ENCODE measurements at regions not wholly inside any gene's neighbourhood (a gene's known extent, or its start where the extent isn't known, plus 50 kb on each side); places are given as distances from the start of the nearest gene placed in this dataset.
"Not testable (repeated sequence)": the region's sequence is repeated elsewhere in the genome, so short reads cannot be mapped to it uniquely, and the experiment has no call there.

GRCh38 chr10:34058845-34059614 lies 724.6 kb upstream of the NRP1 start:
- FAIRE-seq (no peak), DNase-seq (ENCODE audit: low spot score in 2 of 2) (peak in 1 of 2 donors; percentile 23)

GRCh38 chr10:34055410-34055985 lies 721.0 kb upstream of the NRP1 start:
- DNase-seq (ENCODE audit: low spot score in 2 of 2); FAIRE-seq: not testable (repeated sequence)

GRCh38 chr10:34049887-34050286 lies 715.4 kb upstream of the NRP1 start:
- FAIRE-seq = no peak

GRCh38 chr10:34049469-34049868 lies 715.0 kb upstream of the NRP1 start:
- FAIRE-seq = no peak

More at GRCh38 chr10:34049887-34050286, 715.4 kb upstream of the NRP1 start:
- DNase-seq (ENCODE audit: low spot score in 2 of 2) = no peak

GRCh38 chr10:34047389-34047788 lies 712.9 kb upstream of the NRP1 start:
- FAIRE-seq (no peak), DNase-seq (ENCODE audit: low spot score in 2 of 2) (no peak)

More at GRCh38 chr10:34049469-34049868, 715.0 kb upstream of the NRP1 start:
- DNase-seq (ENCODE audit: low spot score in 2 of 2) = no peak

GRCh38 chr10:34046506-34047034 lies 712.1 kb upstream of the NRP1 start:
- DNase-seq (ENCODE audit: low spot score in 2 of 2) = no peak

GRCh38 chr10:34045571-34046190 lies 711.2 kb upstream of the NRP1 start:
- no peak for FAIRE-seq

More at GRCh38 chr10:34046506-34047034, 712.1 kb upstream of the NRP1 start:
- FAIRE-seq = no peak

GRCh38 chr10:34041871-34042270 lies 707.4 kb upstream of the NRP1 start:
- FAIRE-seq (no peak), DNase-seq (ENCODE audit: low spot score in 2 of 2) (no peak)

More at GRCh38 chr10:34045571-34046190, 711.2 kb upstream of the NRP1 start:
- no peak for DNase-seq (ENCODE audit: low spot score in 2 of 2)

- FAIRE-seq = no peak
- no peak for DNase-seq (ENCODE audit: low spot score in 2 of 2)
These were observed 703.0 kb upstream of the NRP1 start for GRCh38 chr10:34037499-34037898.

- DNase-seq (ENCODE audit: low spot score in 2 of 2); FAIRE-seq: not testable (repeated sequence)
These were observed 700.8 kb upstream of the NRP1 start for GRCh38 chr10:34035241-34035790.

- DNase-seq (ENCODE audit: low spot score in 2 of 2) (no peak), FAIRE-seq (no peak)
These were observed 698.6 kb upstream of the NRP1 start for GRCh38 chr10:34033078-34033477.

GRCh38 chr10:34032564-34032963 lies 698.1 kb upstream of the NRP1 start:
- no peak for FAIRE-seq
- DNase-seq (ENCODE audit: low spot score in 2 of 2) = no peak

- FAIRE-seq = no peak
- no peak for DNase-seq (ENCODE audit: low spot score in 2 of 2)
These were observed 696.9 kb upstream of the NRP1 start for GRCh38 chr10:34031400-34031799.

- FAIRE-seq (no peak), DNase-seq (ENCODE audit: low spot score in 2 of 2) (no peak)
These were observed 695.0 kb upstream of the NRP1 start for GRCh38 chr10:34029455-34029854.

- FAIRE-seq = no peak
- DNase-seq (ENCODE audit: low spot score in 2 of 2) = no peak
These were observed 694.5 kb upstream of the NRP1 start for GRCh38 chr10:34028936-34029335.

- no peak for DNase-seq (ENCODE audit: low spot score in 2 of 2)
- FAIRE-seq = no peak
These were observed 690.4 kb upstream of the NRP1 start for GRCh38 chr10:34024693-34025425.

- FAIRE-seq (no peak), DNase-seq (ENCODE audit: low spot score in 2 of 2) (no peak)
These were observed 689.8 kb upstream of the NRP1 start for GRCh38 chr10:34024282-34024681.

GRCh38 chr10:34022195-34022594 lies 687.7 kb upstream of the NRP1 start:
- no peak for DNase-seq (ENCODE audit: low spot score in 2 of 2)
- no peak for FAIRE-seq

- DNase-seq (ENCODE audit: low spot score in 2 of 2) (no peak), FAIRE-seq (no peak)
These were observed 684.3 kb upstream of the NRP1 start for GRCh38 chr10:34018784-34019183.

GRCh38 chr10:34018129-34018528 lies 683.7 kb upstream of the NRP1 start:
- no peak for DNase-seq (ENCODE audit: low spot score in 2 of 2)
- FAIRE-seq = no peak

Data from frontal cortex (tissue), 3 donors.